IMR-90 (cell line): ENCODE measurements at regions not wholly inside any gene's neighbourhood (a gene's known extent, or its start where the extent isn't known, plus 50 kb on each side); places are given as distances from the start of the nearest gene placed in this dataset.

Experiments used
- ATAC-seq: fragments of 200-7000 bp; cut with Tn5 transposase; 2 replicates; pipeline ENCODE4 v1.9.1; 2020; ENCODE audit warnings: low read depth, mild to moderate bottlenecking, moderate library complexity
- BruUV-seq: library from RNA; stranded (reverse); fragments of 400-500 nt; replicated peaks from 2 replicates; lab custom pipeline; 2021; lab: Mats Ljungman, UMichigan
- CTCF ChIA-PET: fragments of 300-600 bp; formaldehyde crosslinking; extraction: SDS; loops from one replicate; lab custom pipeline; 2021; ENCODE audit warnings: antibody characterized with exemption; lab: Yijun Ruan, JAX
- POLR2A ChIA-PET: fragments of 300-600 bp; sonication (Branson Sonifier 250); formaldehyde crosslinking; loops from one replicate; lab custom pipeline; 2022; ENCODE audit warnings: antibody characterized with exemption; ENCODE audit not compliant: unreplicated experiment; lab: Charles Lee
- DNase-seq: peaks from one replicate; pipeline ENCODE4 v3.0.0; 2013
- H2AFZ ChIP-seq: replicated peaks from 2 replicates; pipeline ENCODE3; 2013; ENCODE audit warnings: low read length, mild to moderate bottlenecking; ENCODE audit not compliant: poor library complexity
- H2AK5ac ChIP-seq: 2 replicates; pipeline ENCODE4 v1.6.1; 2013; ENCODE audit warnings: low read depth, low read length, inconsistent platforms
- H2AK9ac ChIP-seq: replicated peaks from 2 replicates; pipeline ENCODE3; 2013; ENCODE audit warnings: mild to moderate bottlenecking, low read depth, low read length, moderate library complexity; ENCODE audit not compliant: poor library complexity
- H2BK120ac ChIP-seq: 2 replicates; pipeline ENCODE4 v1.6.1; 2013; ENCODE audit warnings: low read depth, low read length, inconsistent platforms
- H2BK15ac ChIP-seq: 3 replicates; pipeline ENCODE4 v1.6.1; 2013; ENCODE audit warnings: low read depth, low read length, inconsistent platforms
- H2BK20ac ChIP-seq: 2 replicates; pipeline ENCODE4 v1.6.1; 2013; ENCODE audit warnings: low read depth, mild to moderate bottlenecking, inconsistent platforms, low read length, moderate library complexity
- H2BK5ac ChIP-seq: 2 replicates; pipeline ENCODE4 v1.6.1; 2013; ENCODE audit warnings: mild to moderate bottlenecking, low read depth, low read length, inconsistent platforms; ENCODE audit not compliant: poor library complexity, severe bottlenecking
- H3K14ac ChIP-seq: replicated peaks from 2 replicates; pipeline ENCODE4 v1.6.1; 2013; ENCODE audit warnings: low read depth, low read length, inconsistent platforms
- H3K18ac ChIP-seq: 2 replicates; pipeline ENCODE4 v1.6.1; 2013; ENCODE audit warnings: low read depth, low read length, control low read depth
- H3K23ac ChIP-seq: 2 replicates; pipeline ENCODE4 v1.6.1; 2013; ENCODE audit warnings: low read depth, low read length, inconsistent platforms
- H3K27ac ChIP-seq: 2 replicates; pipeline ENCODE4 v1.5.1; 2013; ENCODE audit warnings: mild to moderate bottlenecking, control low read depth, low read length; ENCODE audit not compliant: insufficient read depth
- H3K27me3 ChIP-seq: 2 replicates; pipeline ENCODE4 v1.6.1; 2013; ENCODE audit warnings: low read length; ENCODE audit not compliant: control insufficient read depth, insufficient read depth
- H3K36me3 ChIP-seq: 2 replicates; pipeline ENCODE4 v1.6.1; 2013; ENCODE audit warnings: low read length, mixed read lengths; ENCODE audit not compliant: control insufficient read depth, insufficient read depth
- H3K4ac ChIP-seq: 2 replicates; pipeline ENCODE4 v1.6.1; 2013; ENCODE audit warnings: low read depth, low read length, inconsistent platforms
- H3K4me1 ChIP-seq: 2 replicates; pipeline ENCODE4 v1.6.1; 2013; ENCODE audit warnings: low read length, mixed read lengths; ENCODE audit not compliant: control insufficient read depth, insufficient read depth
- H3K4me2 ChIP-seq: 2 replicates; pipeline ENCODE4 v1.6.1; 2013; ENCODE audit warnings: low read depth, mild to moderate bottlenecking, control low read depth, low read length, moderate library complexity
- H3K4me3 ChIP-seq: 2 replicates; pipeline ENCODE4 v1.5.1; 2013; ENCODE audit warnings: low read depth, mild to moderate bottlenecking, control low read depth, low read length, moderate library complexity; ENCODE audit not compliant: insufficient read depth
- H3K56ac ChIP-seq: 2 replicates; pipeline ENCODE4 v1.6.1; 2013; ENCODE audit warnings: low read length, inconsistent platforms; ENCODE audit not compliant: insufficient read depth; ENCODE audit errors: extremely low read depth
- H3K79me1 ChIP-seq, 2 experiments: 2 replicates each; pipeline ENCODE4 v1.6.1; 2013; ENCODE audit warnings: low read length in 2 of 2, inconsistent platforms in 1 of 2, low read depth in 1 of 2
- H3K9ac ChIP-seq: 2 replicates; pipeline ENCODE4 v1.6.1; 2013; ENCODE audit warnings: low read depth, low read length, control low read depth
- H3K9me1 ChIP-seq: 2 replicates; pipeline ENCODE4 v1.6.1; 2013; ENCODE audit warnings: low read length, inconsistent platforms; ENCODE audit not compliant: insufficient read depth
- H3K9me3 ChIP-seq: 2 replicates; pipeline ENCODE4 v1.6.1; 2013; ENCODE audit warnings: low read length; ENCODE audit not compliant: control insufficient read depth, insufficient read depth
- H4K20me1 ChIP-seq: 2 replicates; pipeline ENCODE4 v1.6.1; 2013; ENCODE audit warnings: low read length, inconsistent platforms; ENCODE audit not compliant: insufficient read depth
- H4K5ac ChIP-seq: 2 replicates; pipeline ENCODE4 v1.6.1; 2013; ENCODE audit warnings: mild to moderate bottlenecking, low read depth, low read length, control low read depth
- H4K8ac ChIP-seq, 2 experiments: 2 replicates each; pipeline ENCODE4 v1.6.1; 2013; ENCODE audit warnings: low read depth in 2 of 2, low read length in 2 of 2, control low read depth in 1 of 2, inconsistent platforms in 1 of 2
- H4K91ac ChIP-seq: 2 replicates; pipeline ENCODE4 v1.6.1; 2013; ENCODE audit warnings: low read depth, low read length, inconsistent platforms; ENCODE audit not compliant: insufficient read depth
- RCOR1 ChIP-seq: IDR thresholded peaks from 2 replicates; pipeline ENCODE4 v1.6.1; 2012; ENCODE audit warnings: mild to moderate bottlenecking, low read length, improper control_type of control experiment; ENCODE audit not compliant: insufficient replicate concordance
- WGBS, 2 experiments: methylation state at CpG; one replicate each; pipeline versions ENCODE4 v1.1.5 to v1.1.7; 2013; ENCODE audit warnings: missing lambda C conversion rate in 2 of 2; ENCODE audit not compliant: insufficient read length in 1 of 2; ENCODE audit errors: extremely low coverage in 2 of 2; 5-methylcytosine and 5-hydroxymethylcytosine counted together
- dilution Hi-C: fragments of 300-500 bp; cut with HindIII; formaldehyde crosslinking; loops from one replicate; pipeline ENCODE4 v1.14.3; 2018; ENCODE audit warnings: low sequenced_read_pairs; ENCODE audit not compliant: unreplicated experiment
- in situ Hi-C: fragments of 300-500 bp; cut with MboI; formaldehyde crosslinking; loops from 3 replicates; pipeline ENCODE4 v1.14.3; 2019; ENCODE audit warnings: low sequenced_read_pairs, inconsistent platforms, mixed read lengths
- intact Hi-C: fragments of 100-400 bp; cut with micrococcal nuclease; formaldehyde crosslinking; loops from 2 replicates; pipeline ENCODE4 v1.10.0; 2022

- Histone ChIP-seq H4K91ac (no peak overlapping the region), H2BK5ac (peak overlapping the region; percentile 75), H3K4me2 (no peak overlapping the region), H2AK5ac (no peak overlapping the region), H3K27me3 (no peaks in the 10 kb centered on the region), H3K23ac (no peak overlapping the region), H3K27ac (no peak overlapping the region), H2AFZ (no peak overlapping the region), H2AK9ac (no peak overlapping the region), H3K79me1 (no peaks in the 10 kb centered on the region), H3K9me1 (no peaks in the 10 kb centered on the region), H4K20me1 (no peaks in the 10 kb centered on the region), H3K9me3 (peaks cover 76% of the 10 kb centered on the region), H3K18ac (no peak overlapping the region), H2BK20ac (no peak overlapping the region), H3K14ac (no peak overlapping the region), H2BK15ac (no peak overlapping the region), H4K8ac (no peak overlapping the region), H4K5ac (no peak overlapping the region), H3K56ac (no peak overlapping the region), H3K4ac (no peak overlapping the region), H3K9ac (no peak overlapping the region), H3K36me3 (no peaks in the 10 kb centered on the region), H3K4me1 (no peaks in the 10 kb centered on the region), H3K4me3 (no peak overlapping the region), H2BK120ac (no peak overlapping the region)
- ATAC-seq: no peak
- intact Hi-C loops (no loop called here), in situ Hi-C loops (no loop called here), dilution Hi-C loops (no loop called here)
- BruUV-seq: no TSS peak
- 34% methylated on average over 14 of the region's 14 CpGs; no CpG with 5 or more reads in 1 of the 2 experiments for WGBS, 2 experiments
- CTCF ChIA-PET: no interaction called here
- DNase-seq: no peak
- TF ChIP-seq RCOR1: no peak
- POLR2A ChIA-PET: no interaction called here
These were observed 2569.4 kb upstream of the TPTE start for GRCh38 chr21:7951854-7952519.
